ENCODE measurements at regions not wholly inside any gene's neighbourhood (a gene's known extent, or its start where the extent isn't known, plus 50 kb on each side); places are given as distances from the start of the nearest gene placed in this dataset.

GRCh38 chr15:96444865-96445264 is 114.4 kb downstream of the NR2F2 start:
- no peak for TF ChIP-seq EZH2 (IDR thresholded peaks at IDR 0.05; ENCODE audit: low read length)
- TF ChIP-seq CTCF (optimal IDR thresholded peaks at IDR 0.05 in 1 of 3, IDR thresholded peaks at IDR 0.05 in 1 of 3, conservative IDR thresholded peaks at IDR 0.05 in 1 of 3; ENCODE audit: extremely low read depth in 1 of 3, insufficient read depth in 2 of 3, low read length in 3 of 3): no peak
